ENCODE measurements at regions not wholly inside any gene's neighbourhood (a gene's known extent, or its start where the extent isn't known, plus 50 kb on each side); places are given as distances from the start of the nearest gene placed in this dataset.

DNA sequence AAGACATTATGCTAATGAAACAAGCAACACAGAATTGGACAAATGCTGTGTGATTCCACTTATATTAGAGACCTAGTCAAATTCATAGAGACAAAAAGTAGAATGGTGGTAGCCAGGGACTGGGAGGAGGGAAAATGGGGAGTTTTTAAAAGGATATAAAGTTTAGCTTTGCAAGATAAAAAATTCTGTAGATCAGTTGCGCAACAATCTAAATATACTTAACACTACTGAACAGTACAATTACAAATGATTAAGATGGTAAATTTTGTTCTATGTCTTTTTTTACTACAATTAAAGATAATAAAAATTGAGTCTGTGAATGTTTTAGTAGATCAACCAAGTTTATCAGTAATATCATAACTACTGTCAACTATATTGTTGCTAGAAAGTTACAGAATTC lies 340.1 kb upstream of the PDZRN3 start:
- no peak for TF ChIP-seq CREB1 (IDR thresholded peaks at IDR 0.05; ENCODE audit: low read depth)
- TF ChIP-seq REST (IDR thresholded peaks at IDR 0.05; ENCODE audit: low read depth): no peak
- TF ChIP-seq TEAD4 (IDR thresholded peaks at IDR 0.05): no peak
- TF ChIP-seq ZBTB7A (IDR thresholded peaks at IDR 0.05; ENCODE audit: low read depth): no peak
- TF ChIP-seq TCF12 (IDR thresholded peaks at IDR 0.05; ENCODE audit: low read depth): no peak
- no peak for TF ChIP-seq NFIC (IDR thresholded peaks at IDR 0.05)
- TF ChIP-seq RAD21 (IDR thresholded peaks at IDR 0.05; ENCODE audit: low read depth): no peak
- no peak for TF ChIP-seq EP300 (IDR thresholded peaks at IDR 0.05; ENCODE audit: borderline replicate concordance)
- TF ChIP-seq TAF1 (IDR thresholded peaks at IDR 0.05; ENCODE audit: low read depth): no peak
- no peak for TF ChIP-seq YY1 (IDR thresholded peaks at IDR 0.05; ENCODE audit: low read depth)

- TF ChIP-seq TAF1 (IDR thresholded peaks at IDR 0.05; ENCODE audit: low read depth) (no peak), EP300 (IDR thresholded peaks at IDR 0.05; ENCODE audit: borderline replicate concordance) (no peak), EGR1 (IDR thresholded peaks at IDR 0.05) (no peak), ZBTB7A (IDR thresholded peaks at IDR 0.05; ENCODE audit: low read depth) (no peak), TCF12 (IDR thresholded peaks at IDR 0.05; ENCODE audit: low read depth) (no peak), USF1 (IDR thresholded peaks at IDR 0.05) (no peak), NFIC (IDR thresholded peaks at IDR 0.05) (no peak), CREB1 (IDR thresholded peaks at IDR 0.05; ENCODE audit: low read depth) (no peak)
Measured at GRCh38 chr3:73955494-73956070, 330.8 kb upstream of the PDZRN3 start.

DNA sequence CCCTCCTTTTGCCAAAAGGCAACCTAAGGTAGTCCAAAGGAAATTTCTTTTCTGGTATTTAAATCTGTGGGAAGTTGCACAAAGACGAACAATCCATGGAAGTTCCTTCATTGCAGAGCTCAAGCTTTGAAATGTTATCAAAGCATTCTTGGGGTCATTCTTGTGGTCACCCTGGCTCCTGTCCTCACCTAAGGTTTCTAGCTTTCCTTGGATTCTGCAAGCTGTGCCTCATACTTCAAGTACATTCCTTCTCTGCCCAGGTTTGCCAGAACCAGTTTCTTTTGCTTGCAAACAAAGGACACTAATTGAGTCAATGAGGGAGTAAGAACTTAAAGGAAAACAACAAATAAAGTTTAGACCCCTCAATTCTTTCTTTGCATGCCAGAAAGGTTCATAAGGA lies 329.8 kb upstream of the PDZRN3 start:
- no peak for TF ChIP-seq CEBPB (IDR thresholded peaks at IDR 0.05)
- TF ChIP-seq CREB1 (IDR thresholded peaks at IDR 0.05; ENCODE audit: low read depth): no peak
- no peak for TF ChIP-seq ZBTB7A (IDR thresholded peaks at IDR 0.05; ENCODE audit: low read depth)
- TF ChIP-seq USF1 (IDR thresholded peaks at IDR 0.05): no peak
- no peak for TF ChIP-seq EP300 (IDR thresholded peaks at IDR 0.05; ENCODE audit: borderline replicate concordance)
- no peak for TF ChIP-seq EGR1 (IDR thresholded peaks at IDR 0.05)
- no peak for TF ChIP-seq RAD21 (IDR thresholded peaks at IDR 0.05; ENCODE audit: low read depth)
- no peak for TF ChIP-seq TCF12 (IDR thresholded peaks at IDR 0.05; ENCODE audit: low read depth)
- TF ChIP-seq MAX (IDR thresholded peaks at IDR 0.05): no peak
- no peak for TF ChIP-seq FOXM1 (IDR thresholded peaks at IDR 0.05; ENCODE audit: borderline replicate concordance, low read depth)
- TF ChIP-seq REST (IDR thresholded peaks at IDR 0.05; ENCODE audit: low read depth): no peak
- TF ChIP-seq TEAD4 (IDR thresholded peaks at IDR 0.05): no peak
- TF ChIP-seq YY1 (IDR thresholded peaks at IDR 0.05; ENCODE audit: low read depth): no peak
- no peak for TF ChIP-seq TAF1 (IDR thresholded peaks at IDR 0.05; ENCODE audit: low read depth)
- TF ChIP-seq NFIC (IDR thresholded peaks at IDR 0.05): no peak

DNA sequence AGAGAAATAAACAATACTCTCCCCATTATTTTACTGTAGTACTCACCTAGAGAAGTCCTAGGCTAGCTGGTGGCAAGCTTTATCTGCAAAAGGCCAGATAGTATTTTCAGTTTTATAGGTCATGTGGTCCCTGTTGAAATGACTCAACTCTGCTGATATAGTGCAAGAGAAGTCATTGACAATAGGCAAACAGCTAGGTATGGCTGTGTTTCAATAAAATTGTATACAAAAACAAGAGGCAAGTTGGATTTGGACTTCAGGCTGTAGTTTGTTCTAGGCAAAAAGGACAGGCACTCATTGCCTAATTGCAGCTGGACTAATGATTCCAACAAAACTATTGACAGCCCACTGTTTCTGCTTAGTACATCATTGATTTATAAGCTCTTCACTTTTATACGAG lies 328.0 kb upstream of the PDZRN3 start:
- TF ChIP-seq TEAD4 (IDR thresholded peaks at IDR 0.05) (no peak), RAD21 (IDR thresholded peaks at IDR 0.05; ENCODE audit: low read depth) (no peak), TCF12 (IDR thresholded peaks at IDR 0.05; ENCODE audit: low read depth) (no peak), EP300 (IDR thresholded peaks at IDR 0.05; ENCODE audit: borderline replicate concordance) (no peak)

- TF ChIP-seq TAF1 (IDR thresholded peaks at IDR 0.05; ENCODE audit: low read depth): no peak
- no peak for TF ChIP-seq ZBTB7A (IDR thresholded peaks at IDR 0.05; ENCODE audit: low read depth)
- no peak for TF ChIP-seq CREB1 (IDR thresholded peaks at IDR 0.05; ENCODE audit: low read depth)
- TF ChIP-seq USF1 (IDR thresholded peaks at IDR 0.05): no peak
- no peak for TF ChIP-seq TEAD4 (IDR thresholded peaks at IDR 0.05)
- no peak for TF ChIP-seq NFIC (IDR thresholded peaks at IDR 0.05)
Measured at GRCh38 chr3:73950865-73951558, 326.3 kb upstream of the PDZRN3 start.

DNA sequence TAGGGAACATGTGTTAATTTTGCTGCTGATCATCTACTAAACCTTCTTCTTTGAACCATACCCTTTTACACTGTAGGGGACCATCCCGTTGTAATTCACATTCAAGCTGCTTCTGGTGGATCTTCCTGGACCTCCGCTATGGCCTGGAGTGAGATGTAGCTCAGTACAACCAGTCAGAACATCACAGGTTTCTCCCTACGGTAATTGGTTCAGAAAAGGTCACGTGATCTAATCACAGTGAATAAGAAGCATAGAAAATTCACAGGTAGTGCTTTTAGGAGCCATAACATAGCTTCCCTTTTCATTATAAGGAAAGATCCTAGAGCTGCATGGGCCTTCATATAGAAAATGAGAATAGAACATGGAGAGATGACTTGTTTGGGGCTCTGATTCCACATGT lies 320.8 kb upstream of the PDZRN3 start:
- no peak for TF ChIP-seq NFIC (IDR thresholded peaks at IDR 0.05)
- no peak for TF ChIP-seq EGR1 (IDR thresholded peaks at IDR 0.05)
- no peak for TF ChIP-seq ZBTB7A (IDR thresholded peaks at IDR 0.05; ENCODE audit: low read depth)
- no peak for TF ChIP-seq YY1 (IDR thresholded peaks at IDR 0.05; ENCODE audit: low read depth)
- TF ChIP-seq CREB1 (IDR thresholded peaks at IDR 0.05; ENCODE audit: low read depth): no peak
- no peak for TF ChIP-seq EP300 (IDR thresholded peaks at IDR 0.05; ENCODE audit: borderline replicate concordance)
- no peak for TF ChIP-seq TCF12 (IDR thresholded peaks at IDR 0.05; ENCODE audit: low read depth)
- TF ChIP-seq MAX (IDR thresholded peaks at IDR 0.05): no peak
- no peak for TF ChIP-seq RAD21 (IDR thresholded peaks at IDR 0.05; ENCODE audit: low read depth)

Data from Ishikawa (cell line).